Colonic mucosa (tissue), 4 donors: ENCODE measurements at regions not wholly inside any gene's neighbourhood (a gene's known extent, or its start where the extent isn't known, plus 50 kb on each side); places are given as distances from the start of the nearest gene placed in this dataset.

Source experiments
- DNase-seq: peaks from one replicate; pipeline ENCODE4 v3.0.0-alpha.2; 2020
- H3K27ac ChIP-seq: fragments of 200-600 bp; one replicate; pipeline ENCODE4 v1.8.0; 2021
- H3K27me3 ChIP-seq: fragments of 200-600 bp; one replicate; pipeline ENCODE4 v1.8.0; 2021
- H3K36me3 ChIP-seq: fragments of 200-600 bp; one replicate; pipeline ENCODE4 v1.8.0; 2021
- H3K4me1 ChIP-seq: fragments of 200-600 bp; one replicate; pipeline ENCODE4 v1.8.0; 2021; ENCODE audit warnings: mild to moderate bottlenecking
- H3K4me3 ChIP-seq: fragments of 200-600 bp; one replicate; pipeline ENCODE4 v1.8.0; 2021
- H3K9ac ChIP-seq, 2 donors: one replicate each; pipeline ENCODE4 v1.7.0; 2013; ENCODE audit warnings: control low read depth in 2 of 2, low read depth in 2 of 2, low read length in 2 of 2
- H3K9me3 ChIP-seq: fragments of 200-600 bp; one replicate; pipeline ENCODE4 v1.8.0; 2021
- intact Hi-C: fragments of 100-400 bp; cut with DNase I; formaldehyde crosslinking; loops from one replicate; pipeline ENCODE4 v1.14.1; 2022
- TF ChIP-seq, protein P1 (sequence below): fragments of 200-600 bp; IDR thresholded peaks from one replicate; pipeline ENCODE4 v1.8.0; 2022; ENCODE audit warnings: antibody characterized with exemption, mild to moderate bottlenecking
- donor health status: healthy.
- donor health status: DM: no; HTN: no; CAD: no.
- donor health status: DM: no; HTN: no; CAD: no.

DNA sequence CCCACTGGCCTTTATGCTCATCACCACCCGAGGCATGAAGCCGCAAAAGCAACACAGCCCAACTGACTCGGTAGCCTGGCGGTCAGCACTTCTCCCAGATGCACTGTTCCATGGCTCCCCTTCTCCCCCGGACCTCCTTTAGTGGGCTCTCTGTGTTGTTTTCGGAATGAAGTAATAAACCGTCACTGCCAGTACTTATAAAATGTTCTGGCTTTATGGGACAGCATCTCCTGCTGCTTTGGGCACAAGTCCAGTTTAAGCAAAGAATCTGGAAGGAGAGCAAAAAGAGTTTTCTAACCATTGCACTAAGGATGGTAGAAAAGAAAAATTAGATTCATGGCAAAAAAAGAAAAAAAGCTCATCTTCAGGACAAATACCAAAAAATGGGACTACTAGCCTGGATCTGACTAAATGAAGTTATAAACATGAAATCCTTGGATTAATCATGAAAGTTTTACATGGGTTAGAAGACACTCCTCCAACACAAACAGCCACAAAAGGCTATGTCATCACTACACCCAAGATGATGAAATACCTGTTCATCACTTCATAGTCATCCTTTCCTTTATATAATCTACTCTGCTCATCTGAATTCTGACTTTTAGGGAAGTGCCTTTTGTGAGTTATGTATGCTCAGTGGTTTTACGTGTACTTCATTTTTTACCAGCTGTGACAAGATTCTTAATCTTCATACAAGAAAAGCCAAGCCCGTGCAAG lies 89.5 kb upstream of the UBE2E2 start:
- H3K9ac ChIP-seq, result no peak overlapping the region
- no peaks in the 10 kb centered on the region for H3K9me3 ChIP-seq
- no peak overlapping the region for H3K4me3 ChIP-seq
- no peak overlapping the region for H3K27ac ChIP-seq
- no peaks in the 10 kb centered on the region for H3K36me3 ChIP-seq
- TF ChIP-seq, protein P1, sequence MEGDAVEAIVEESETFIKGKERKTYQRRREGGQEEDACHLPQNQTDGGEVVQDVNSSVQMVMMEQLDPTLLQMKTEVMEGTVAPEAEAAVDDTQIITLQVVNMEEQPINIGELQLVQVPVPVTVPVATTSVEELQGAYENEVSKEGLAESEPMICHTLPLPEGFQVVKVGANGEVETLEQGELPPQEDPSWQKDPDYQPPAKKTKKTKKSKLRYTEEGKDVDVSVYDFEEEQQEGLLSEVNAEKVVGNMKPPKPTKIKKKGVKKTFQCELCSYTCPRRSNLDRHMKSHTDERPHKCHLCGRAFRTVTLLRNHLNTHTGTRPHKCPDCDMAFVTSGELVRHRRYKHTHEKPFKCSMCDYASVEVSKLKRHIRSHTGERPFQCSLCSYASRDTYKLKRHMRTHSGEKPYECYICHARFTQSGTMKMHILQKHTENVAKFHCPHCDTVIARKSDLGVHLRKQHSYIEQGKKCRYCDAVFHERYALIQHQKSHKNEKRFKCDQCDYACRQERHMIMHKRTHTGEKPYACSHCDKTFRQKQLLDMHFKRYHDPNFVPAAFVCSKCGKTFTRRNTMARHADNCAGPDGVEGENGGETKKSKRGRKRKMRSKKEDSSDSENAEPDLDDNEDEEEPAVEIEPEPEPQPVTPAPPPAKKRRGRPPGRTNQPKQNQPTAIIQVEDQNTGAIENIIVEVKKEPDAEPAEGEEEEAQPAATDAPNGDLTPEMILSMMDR, result no peak
- no peak for DNase-seq
- intact Hi-C loops, result no loop called here
- no peaks in the 10 kb centered on the region for H3K27me3 ChIP-seq
- H3K4me1 ChIP-seq, result peaks cover 6% of the 10 kb centered on the region

DNA sequence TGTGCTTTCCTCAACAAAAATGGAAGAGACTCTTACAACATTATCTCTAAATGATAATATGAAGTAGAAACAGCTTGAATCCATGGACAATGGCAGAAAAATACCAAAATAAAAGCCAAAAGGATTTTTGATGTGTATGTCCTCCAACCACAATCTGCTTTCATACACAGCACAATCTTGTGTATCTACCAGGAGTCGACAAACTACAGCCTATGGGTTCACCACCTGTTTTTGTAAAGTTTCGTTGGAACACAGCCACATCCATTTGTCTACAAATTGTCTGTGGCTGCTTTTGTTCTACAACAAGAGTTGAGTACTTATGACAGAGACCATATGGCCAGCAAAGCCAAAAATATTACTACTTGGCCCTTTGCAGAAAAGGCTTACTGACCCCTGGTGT lies 88.7 kb upstream of the UBE2E2 start:
- Histone ChIP-seq H3K9ac (no peak overlapping the region), H3K4me3 (no peak overlapping the region), H3K27ac (no peak overlapping the region), H3K9me3 (no peaks in the 10 kb centered on the region), H3K36me3 (no peaks in the 10 kb centered on the region), H3K4me1 (peaks cover 6% of the 10 kb centered on the region), H3K27me3 (no peaks in the 10 kb centered on the region)
- TF ChIP-seq, protein P1, result no peak
- no peak for DNase-seq
- intact Hi-C loops, result no loop called here

DNA sequence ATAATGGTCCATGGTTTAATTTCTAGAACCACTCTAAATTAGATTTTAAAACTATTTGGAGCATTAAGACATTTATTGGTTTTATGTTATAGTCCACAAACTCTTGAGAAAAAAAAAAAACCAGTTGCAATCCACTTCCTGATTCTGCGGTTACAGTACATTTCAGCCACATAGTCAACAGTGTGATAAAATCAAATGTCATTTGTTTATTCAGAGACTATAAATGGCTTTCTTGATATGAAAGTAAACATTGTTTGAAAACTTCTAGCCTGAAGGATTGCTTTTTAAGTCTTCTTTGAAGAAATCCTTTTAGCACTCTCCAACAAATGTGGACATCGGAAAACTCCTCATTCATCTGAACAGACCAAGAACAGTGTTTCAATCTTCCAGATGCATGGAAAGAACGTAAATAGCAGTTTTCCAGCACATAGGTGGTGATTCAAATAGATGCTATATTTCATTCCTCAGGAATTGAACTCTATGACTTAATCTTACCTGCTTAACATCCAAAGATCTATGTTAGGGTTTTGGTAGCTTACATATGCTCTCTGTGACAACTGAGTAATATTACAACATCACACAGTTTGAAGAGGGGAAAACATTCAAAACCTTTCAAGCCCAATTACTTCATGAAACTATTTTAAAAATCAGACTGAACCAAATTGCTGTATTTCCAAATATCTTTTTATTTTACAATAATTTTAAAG lies 87.8 kb upstream of the UBE2E2 start:
- H3K27ac ChIP-seq, result no peak overlapping the region
- intact Hi-C loops, result no loop called here

DNA sequence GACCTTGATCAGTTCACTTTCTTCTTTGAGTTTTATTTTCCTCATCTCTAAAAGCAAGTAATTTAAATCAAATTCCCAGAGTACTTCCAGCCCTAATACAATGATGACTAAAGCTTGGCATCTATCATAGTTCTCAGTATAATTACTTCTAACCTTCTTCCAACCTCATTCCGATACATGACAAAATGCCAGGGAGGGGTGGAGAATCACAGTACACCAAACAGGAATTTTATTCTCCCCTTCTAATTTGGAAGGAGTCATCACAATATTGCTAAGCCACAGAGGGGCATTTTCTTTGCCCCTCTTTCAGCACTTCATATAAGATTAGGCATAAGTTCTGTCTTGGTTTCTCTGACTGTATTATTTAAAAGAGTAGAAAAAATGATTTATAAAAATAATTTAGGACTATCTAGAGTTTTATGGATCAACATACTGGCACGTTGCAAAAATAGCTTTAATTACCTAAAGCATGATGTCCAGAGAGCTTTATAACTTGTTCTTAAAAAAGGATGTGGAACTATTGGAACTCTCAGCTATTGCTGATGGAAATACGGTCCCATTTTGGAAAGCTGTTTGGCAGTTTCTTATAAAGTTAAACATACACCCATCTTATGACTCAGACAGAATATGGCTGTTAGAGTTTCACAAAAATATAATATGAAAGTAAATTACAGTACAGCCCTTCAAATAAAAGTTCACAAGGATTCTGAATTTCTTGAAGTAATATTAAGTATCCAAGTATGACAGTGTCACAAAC lies 86.9 kb upstream of the UBE2E2 start:
- TF ChIP-seq, protein P1, result no peak
- intact Hi-C loops, result no loop called here
- Histone ChIP-seq H3K27me3 (no peaks in the 10 kb centered on the region), H3K4me3 (no peak overlapping the region), H3K27ac (no peak overlapping the region), H3K9ac (no peak overlapping the region), H3K4me1 (peaks cover 6% of the 10 kb centered on the region), H3K36me3 (no peaks in the 10 kb centered on the region), H3K9me3 (no peaks in the 10 kb centered on the region)
- DNase-seq, result no peak

More for the DNA sequence above, 87.8 kb upstream of the UBE2E2 start:
- no peak for DNase-seq
- Histone ChIP-seq H3K27me3 (no peaks in the 10 kb centered on the region), H3K36me3 (no peaks in the 10 kb centered on the region), H3K9me3 (no peaks in the 10 kb centered on the region), H3K4me3 (no peak overlapping the region), H3K9ac (no peak overlapping the region), H3K4me1 (peaks cover 6% of the 10 kb centered on the region)
- TF ChIP-seq, protein P1, result no peak

DNA sequence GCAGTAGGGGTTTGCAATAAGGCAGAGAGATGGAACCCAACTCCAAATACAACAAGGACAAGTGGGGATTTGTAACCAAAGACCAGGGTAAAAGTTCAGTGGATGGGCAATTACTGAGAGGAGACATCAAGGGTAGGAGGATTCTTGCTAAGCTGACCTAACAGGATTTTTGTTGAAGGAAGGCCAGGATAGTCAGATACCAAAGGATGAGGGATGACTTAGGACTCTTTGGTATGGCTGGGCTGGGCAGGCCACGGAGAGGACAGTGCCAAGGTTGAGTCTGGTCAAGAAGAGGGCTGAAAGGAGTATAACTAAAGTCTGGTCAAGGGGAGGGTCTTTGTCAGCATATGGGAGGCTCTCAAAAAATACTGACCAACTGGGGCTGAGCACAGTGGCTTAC lies 85.3 kb upstream of the UBE2E2 start:
- intact Hi-C loops, result no loop called here
- Histone ChIP-seq H3K27ac (no peak overlapping the region), H3K27me3 (no peaks in the 10 kb centered on the region)

More for the DNA sequence above, 85.3 kb upstream of the UBE2E2 start:
- Histone ChIP-seq H3K36me3 (no peaks in the 10 kb centered on the region), H3K9ac (no peak overlapping the region), H3K4me3 (no peak overlapping the region), H3K4me1 (peaks cover 6% of the 10 kb centered on the region), H3K9me3 (no peaks in the 10 kb centered on the region)
- TF ChIP-seq, protein P1, result no peak
- DNase-seq, result no peak
